DLD1 (cell line): ENCODE measurements at regions not wholly inside any gene's neighbourhood (a gene's known extent, or its start where the extent isn't known, plus 50 kb on each side); places are given as distances from the start of the nearest gene placed in this dataset.

Source experiments
- in situ Hi-C: cut with HindIII; loops from 2 replicates; pipeline ENCODE4 v1.10.0; 2017; ENCODE audit warnings: low sequenced_read_pairs

DNA sequence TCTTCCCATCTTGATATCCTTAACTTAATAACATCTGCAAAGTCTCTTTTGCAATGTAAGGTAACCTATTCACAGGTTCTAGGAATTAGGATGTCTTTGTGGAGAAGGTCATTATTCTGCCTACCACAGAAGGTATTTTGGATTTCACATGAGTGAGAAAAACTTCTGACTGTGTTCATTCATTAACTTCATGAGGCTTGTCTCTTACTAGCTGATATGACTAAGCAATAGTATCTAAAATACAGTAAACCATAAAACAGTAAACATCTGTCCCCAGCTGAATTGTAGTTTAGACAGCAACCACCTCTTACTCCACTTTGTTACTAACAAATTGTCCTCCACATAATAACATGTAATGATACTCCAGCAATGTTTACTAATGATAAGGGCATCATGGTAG, 198.1 kb downstream of the SEC23A start:
- in situ Hi-C loops = no loop called here

- in situ Hi-C loops = no loop called here
These were observed 201.2 kb downstream of the SEC23A start for GRCh38 chr14:38901791-38902190.

GRCh38 chr14:38900887-38901286, 202.1 kb downstream of the SEC23A start:
- in situ Hi-C loops = no loop called here

DNA sequence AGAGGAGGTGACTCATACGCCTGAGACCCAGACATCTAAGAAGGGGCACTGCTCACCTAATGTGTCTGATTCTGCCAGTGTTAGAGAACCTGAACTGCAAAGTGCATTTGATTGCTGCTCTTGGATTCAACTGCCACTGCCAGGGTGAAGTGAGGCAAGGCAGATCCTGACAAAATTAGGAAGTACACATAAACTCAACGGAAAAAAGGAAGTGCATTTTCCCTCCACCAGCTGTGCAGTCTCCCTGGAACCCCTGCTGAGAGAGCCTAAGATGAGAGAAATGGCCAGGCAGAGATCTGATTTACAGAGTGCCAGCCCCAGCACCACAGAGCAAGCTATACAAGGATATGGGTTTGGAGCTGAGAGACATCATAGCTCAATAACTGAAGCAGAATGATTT, 215.3 kb downstream of the SEC23A start:
- in situ Hi-C loops = no loop called here

- in situ Hi-C loops = no loop called here
These were observed 218.9 kb downstream of the SEC23A start for GRCh38 chr14:38884109-38884508.

DNA sequence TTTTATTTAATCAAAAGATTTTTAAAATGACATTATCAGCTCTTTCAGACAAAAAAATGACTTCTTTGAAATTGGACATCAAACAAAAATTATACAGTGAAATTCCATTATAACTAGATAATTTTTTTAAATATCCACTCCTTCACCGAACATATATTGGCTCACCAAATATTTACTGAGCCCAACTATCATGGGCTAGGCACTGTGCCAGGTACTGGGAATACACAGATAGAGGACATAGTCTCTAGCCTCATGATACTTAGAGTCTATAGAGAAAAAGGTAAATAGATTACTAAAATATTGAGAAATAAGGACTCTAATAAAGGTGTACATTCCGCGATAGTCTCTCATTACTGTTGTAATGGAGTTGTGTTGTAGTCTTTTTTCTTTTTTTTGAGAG, 219.9 kb downstream of the SEC23A start:
- in situ Hi-C loops = no loop called here

DNA sequence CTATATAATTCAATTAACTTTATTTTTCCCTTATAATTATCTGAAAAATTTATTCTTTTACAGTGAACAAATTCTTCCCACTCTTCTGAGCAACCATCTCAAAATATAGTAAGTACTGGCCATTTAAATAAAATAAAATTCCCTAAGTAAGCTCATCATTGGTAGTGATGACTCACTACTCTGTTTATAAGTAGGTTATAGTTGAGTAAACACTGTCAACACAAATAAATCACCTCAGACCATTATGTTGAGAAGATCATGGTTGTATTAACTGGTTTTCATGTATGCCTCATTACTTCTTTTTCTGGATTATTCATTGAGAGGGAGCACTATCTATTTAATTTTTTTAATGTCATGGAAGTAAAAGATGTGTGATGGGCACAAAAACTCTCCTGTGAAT, 220.5 kb downstream of the SEC23A start:
- in situ Hi-C loops = no loop called here

DNA sequence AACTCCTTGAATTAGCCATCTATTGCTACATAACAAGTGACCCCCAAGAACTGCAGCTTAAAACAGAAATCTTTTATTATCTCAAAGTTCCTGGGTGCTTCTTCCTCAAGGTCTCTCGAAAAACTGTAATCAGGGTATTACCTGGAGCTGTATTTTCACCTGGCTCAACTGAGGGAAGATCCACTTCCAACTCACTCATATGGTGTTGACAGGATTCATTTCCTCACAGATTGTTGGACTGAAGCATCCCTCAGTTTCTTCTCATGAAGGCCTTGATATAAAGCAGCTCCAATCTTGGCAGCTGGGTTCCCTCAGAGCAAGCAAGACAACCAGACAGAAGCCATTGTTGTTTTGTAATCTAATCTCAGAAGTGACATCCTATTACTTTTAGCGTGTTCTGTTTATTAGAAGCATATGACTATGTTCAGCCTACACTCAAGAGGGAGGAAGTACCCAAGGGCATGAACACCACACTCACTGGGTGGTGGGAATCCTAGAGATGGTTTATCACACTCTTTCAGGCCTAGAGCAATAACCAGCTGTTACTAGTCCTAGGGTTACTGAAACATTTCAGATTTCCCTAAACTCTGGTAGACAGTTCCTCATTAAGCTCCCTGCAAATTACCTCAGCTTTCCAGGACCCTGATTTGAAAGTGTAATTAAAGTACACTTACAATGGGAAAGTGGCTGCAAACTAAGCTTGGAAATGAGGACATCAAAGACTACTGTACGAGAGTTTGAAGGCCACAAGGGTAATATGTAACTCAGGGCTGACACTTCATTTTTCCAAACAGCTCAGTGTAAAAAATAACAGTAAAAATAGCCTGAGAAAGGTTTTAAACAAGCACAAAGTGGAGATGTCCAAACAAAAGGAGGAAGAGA, 222.2 kb downstream of the SEC23A start:
- in situ Hi-C loops = no loop called here

DNA sequence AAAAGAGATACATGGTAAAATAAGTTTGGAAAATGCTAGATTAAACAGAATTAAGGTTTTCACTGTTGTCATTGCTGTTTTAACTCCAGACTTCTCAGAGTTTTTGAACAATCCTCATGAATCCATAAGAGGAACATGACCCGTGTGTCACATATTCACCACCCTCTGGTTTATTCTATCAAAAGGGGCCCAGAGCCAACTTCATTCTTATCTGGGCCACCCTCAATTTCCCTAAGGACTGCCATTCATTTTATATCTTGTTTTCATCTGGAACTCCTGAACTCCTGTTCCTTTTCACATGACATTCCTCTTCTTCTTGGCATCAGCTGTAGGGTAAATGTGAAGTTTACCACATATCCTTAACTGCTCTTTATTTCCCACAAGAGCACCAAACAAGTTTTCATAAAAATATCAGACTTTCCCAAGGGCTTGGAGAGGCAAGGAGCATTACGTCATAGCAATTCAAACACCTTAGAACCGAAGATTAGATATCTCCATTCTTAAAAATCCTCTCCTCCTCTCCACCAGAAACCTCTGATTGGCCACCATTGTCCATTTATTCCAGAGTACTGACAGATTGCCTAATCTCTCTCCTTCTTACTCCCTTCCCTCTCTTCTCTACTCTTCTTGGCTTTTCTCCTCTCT, 225.2 kb downstream of the SEC23A start:
- in situ Hi-C loops = no loop called here

DNA sequence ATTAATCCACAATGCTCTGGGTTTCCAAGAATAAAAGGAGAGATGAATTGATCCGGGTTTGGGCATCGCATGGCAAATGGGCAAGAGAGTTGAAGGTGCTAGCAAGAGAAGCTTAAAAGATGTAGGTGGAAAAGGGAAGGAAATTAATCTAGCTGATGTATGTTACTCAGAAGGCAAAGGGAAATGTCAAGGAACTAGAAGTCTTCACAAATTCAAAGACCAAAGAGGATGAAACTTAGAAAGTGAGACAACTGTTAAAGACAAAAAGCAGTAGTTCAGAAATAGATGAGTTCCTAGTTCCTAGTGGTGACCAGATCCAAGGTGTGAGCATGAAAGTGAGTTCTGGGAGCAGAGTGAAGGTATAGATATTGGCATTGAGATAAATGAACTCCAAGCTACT, 228.3 kb downstream of the SEC23A start:
- in situ Hi-C loops = loop anchor here (25.0 kb wide), 1 partner anchor 162 kb away; no protein-coding TSS in a partner anchor

DNA sequence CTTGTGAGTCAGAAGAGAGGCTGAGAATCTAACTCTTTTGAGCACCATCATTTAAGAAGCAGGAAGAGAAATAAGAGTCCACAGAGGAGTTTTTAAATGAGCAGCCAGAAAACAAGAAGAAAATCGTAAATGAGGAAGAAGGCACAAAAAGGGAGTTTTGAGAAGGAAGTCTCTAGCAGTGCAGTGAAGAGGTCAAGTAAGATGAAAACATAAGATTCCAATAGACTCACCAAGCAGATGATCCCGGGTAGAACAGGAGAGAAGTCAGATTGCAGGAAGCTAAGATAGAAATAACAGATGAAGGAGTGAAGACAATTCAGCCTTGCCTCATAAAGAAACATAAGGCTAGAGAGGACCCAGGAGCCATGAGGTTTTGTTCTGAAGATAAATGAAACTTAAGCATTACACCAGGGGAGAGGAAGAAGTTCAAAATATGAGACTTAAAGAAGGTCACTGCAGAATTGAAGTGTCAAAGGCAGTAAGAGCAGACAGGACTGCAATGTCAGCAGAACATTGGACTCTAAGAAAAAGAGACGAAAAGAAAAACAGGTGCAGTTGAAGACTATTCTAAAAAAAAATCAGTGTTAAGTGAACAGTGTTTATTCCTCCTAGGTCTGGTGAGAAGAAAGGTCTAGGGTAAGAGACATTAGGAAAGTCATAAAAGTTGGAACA, 229.0 kb downstream of the SEC23A start:
- in situ Hi-C loops = loop anchor here (25.0 kb wide), 1 partner anchor 162 kb away; no protein-coding TSS in a partner anchor

DNA sequence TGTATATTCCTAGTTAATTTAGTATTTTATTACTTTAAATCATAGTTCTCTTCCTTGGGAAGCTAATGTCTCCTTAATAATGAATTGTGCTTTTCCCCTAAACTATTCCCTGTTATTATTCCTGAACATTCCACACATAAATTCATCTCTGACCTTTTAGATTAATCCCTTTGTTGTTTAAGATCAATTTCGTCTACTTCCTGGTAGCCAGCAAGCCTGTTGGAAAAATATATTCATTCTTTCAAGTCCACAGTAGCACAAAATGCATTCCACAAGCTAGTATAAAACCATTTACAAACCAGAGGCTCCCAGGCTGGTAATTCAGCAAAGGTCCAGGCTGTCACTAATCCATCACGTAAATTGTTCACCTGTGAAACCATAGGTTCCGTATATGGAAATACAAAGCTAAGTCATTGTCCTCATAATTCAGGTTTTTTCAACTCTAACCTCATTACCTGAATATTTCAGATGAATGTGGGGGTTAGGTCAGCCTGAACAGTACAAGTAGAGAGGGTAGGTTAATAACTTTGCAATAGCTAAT, 232.7 kb downstream of the SEC23A start:
- in situ Hi-C loops = loop anchor here (25.0 kb wide), 1 partner anchor 158 kb away; no protein-coding TSS in a partner anchor

GRCh38 chr14:38868399-38869290, 234.4 kb downstream of the SEC23A start:
- in situ Hi-C loops = loop anchor here (25.0 kb wide), 1 partner anchor 156 kb away; no protein-coding TSS in a partner anchor

DNA sequence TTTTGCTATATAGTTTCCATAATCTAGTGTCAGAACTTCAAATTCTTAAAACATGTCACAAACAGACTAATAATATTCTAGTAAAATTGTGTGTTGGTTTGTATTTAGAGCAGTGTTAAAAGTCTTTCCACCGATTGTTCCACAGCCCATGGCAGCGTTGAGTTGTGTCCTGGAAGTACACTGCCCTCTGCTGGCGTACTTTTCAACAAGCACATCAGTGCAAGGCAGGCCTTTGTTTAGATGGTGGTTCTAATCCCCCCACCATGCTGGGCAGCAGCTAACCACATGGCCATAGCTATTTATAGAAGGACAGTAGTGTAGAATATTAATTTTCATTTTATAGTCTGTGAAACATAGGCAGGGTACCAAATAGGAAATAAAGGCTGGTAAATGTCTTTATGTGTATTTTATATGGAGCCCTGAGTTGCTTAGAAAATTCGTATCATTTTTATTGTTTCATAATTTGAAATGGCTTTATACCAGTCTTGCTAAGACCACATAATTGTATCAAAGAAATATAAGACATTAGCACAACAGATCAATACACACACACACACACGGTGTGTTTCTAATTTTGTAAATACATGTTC, 235.4 kb downstream of the SEC23A start:
- in situ Hi-C loops = loop anchor here (25.0 kb wide), 1 partner anchor 155 kb away; no protein-coding TSS in a partner anchor

DNA sequence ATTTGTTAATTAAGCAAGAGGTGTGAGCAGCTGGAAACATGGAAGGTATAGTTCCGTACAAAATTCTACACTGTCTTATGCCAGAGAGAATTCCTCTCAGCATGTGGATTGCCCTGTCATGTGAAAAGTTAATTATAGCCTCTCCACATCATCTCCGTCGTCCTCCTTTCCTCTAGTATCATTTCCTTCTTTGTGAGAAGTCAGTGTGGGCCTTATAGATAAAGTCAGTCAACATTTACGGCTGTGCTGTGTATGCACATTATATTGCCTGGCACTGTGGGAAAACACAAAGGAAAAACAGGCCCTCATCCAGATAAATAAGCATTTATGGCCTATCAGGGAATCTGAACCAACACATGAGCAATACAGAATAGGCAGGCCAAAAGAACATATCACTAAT, 236.6 kb downstream of the SEC23A start:
- in situ Hi-C loops = loop anchor here (25.0 kb wide), 1 partner anchor 154 kb away; no protein-coding TSS in a partner anchor

DNA sequence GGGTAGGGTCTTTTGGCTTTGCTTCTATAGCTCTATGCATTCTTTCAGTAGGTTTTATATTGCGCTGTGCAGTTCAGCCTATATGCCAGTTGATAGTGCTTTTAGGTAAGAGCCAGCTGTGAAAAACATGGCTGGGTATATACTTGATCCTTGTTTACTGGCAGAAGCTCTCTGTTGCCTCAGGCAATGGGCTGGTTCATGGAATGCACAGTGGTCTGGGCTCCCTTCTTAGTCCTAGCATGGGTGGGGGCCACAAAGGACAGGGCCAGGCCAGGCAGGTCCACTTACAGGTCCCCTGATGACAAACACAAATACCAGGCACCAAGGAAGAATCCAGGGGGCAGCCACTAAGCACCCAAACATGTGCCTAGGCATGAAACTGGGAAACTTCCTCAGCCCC, 240.7 kb downstream of the SEC23A start:
- in situ Hi-C loops = loop anchor here (25.0 kb wide), 1 partner anchor 150 kb away; no protein-coding TSS in a partner anchor

GRCh38 chr14:38860530-38860929, 242.5 kb downstream of the SEC23A start:
- in situ Hi-C loops = loop anchor here (25.0 kb wide), 1 partner anchor 148 kb away; no protein-coding TSS in a partner anchor

DNA sequence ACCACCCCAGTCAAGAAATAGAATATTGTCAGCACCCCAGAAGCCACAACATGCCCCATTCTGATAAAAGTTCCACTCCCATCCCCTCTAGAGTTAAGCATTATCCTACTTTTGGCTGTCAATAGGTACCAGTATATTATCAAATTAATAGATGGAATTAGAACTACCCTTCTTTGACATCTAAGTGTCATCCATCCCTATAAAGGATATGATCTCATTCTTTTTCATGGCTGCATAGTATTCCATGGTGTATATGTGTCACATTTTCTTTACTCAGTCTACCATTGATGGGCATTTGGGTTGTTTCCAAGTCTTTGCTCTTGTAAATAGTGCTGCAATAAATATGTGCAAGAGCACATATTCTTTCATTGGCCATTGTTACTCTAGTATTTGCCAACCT, 246.2 kb downstream of the SEC23A start:
- in situ Hi-C loops = loop anchor here (25.0 kb wide), 1 partner anchor 144 kb away; no protein-coding TSS in a partner anchor

DNA sequence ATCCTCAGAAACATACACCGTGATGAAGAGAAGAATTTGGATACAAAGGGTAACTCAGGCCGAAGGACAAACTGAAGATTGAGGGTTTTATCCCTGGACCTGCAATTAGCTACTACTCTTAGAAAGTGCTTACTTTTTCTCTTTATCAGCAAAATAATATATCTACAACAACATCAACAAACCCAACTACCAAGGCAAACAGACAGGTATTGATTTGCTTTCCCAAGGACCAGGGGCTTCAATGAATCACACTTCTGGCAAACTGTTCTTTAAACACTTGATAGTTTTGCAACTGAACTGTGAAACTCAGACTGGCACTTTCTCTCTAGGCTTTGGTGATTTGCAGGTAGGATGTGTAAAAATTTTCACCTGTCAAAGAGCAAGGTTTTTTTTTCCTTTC, 247.5 kb downstream of the SEC23A start:
- in situ Hi-C loops = loop anchor here (25.0 kb wide), 1 partner anchor 143 kb away; no protein-coding TSS in a partner anchor
